KG1 (cell line): ENCODE measurements at regions not wholly inside any gene's neighbourhood (a gene's known extent, or its start where the extent isn't known, plus 50 kb on each side); places are given as distances from the start of the nearest gene placed in this dataset.

Source experiments
- DNase-seq: peaks from one replicate; lab custom pipeline; 2025; lab: John Stamatoyannopoulos, UW

DNA sequence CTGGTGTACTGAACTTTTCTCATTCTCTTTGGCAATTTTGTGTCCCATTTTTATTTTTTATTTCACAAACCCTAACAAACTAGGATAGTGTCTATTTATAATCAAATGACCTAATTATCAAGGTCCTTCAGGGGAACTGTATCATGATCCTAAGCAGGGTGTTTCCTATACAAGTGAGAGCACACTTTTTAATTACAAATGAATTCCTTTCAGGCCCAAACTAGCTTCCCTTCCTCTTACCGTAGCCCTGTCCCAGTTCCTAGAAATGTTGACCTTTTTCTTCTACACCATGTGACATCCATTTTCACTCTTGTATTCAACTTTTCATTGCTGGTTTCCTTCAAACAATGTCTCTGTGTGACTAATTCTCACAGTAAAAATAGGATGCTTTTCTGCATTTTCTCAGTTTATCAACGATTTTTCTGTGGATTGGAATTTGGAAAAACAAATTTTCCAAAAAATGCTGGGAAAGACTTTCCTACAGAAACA, 411.4 kb downstream of the CCDC91 start:
- DNase-seq: no peak

DNA sequence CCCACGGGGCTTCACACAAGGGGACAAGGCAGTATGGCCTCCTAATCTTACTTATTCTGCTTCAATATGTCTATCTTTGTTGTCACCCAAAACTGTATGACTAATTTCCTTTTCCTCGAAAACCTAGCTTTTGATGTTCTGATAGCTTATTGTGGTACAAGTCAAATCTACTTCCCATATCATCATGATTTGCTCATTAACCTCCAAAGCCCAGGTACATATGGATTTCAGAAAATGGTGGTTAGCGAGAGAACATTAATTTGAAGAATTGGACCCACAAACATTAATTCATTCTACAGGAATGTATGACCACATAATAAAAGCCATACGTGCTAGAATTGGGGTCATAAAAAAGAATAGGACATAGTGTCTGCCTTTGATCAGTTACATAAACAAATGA, 412.5 kb downstream of the CCDC91 start:
- no peak for DNase-seq

DNA sequence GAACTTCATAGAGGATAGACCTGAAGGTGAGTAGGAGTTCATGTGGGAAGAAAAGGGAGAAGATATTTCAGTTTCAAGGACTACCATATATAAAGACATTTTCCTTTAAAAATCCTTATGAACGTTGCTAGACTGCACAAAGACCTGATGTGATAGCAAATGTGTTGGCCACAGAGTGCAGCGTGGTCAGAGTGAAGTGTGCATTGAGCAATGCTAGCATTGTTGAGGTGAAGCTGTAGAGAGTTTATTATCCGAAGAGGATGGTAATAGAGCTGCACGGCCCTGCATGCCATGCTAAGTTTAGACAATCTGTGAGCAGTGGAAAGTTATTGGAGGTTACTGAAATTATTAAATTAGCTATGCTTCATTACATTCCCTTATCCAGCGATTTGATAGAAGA, 413.0 kb downstream of the CCDC91 start:
- no peak for DNase-seq

DNA sequence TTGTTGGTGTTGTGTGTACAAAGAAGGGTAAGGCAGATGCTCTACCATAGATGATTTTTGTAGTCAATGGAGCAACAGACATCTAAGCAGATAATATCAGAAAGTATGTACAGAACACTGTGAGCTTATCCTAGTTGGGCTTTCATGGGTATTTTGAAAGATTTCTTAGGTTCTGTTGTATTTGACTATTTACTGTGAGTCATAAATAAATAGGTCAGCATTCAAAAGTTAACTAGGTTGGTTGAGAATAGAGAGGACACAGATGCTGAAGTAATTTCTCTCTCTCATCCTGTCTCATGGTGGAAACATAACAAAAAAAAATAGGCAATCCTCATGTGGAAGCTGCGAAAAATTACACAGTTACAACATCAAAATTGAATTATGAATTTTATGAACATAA, 413.5 kb downstream of the CCDC91 start:
- DNase-seq: no peak

DNA sequence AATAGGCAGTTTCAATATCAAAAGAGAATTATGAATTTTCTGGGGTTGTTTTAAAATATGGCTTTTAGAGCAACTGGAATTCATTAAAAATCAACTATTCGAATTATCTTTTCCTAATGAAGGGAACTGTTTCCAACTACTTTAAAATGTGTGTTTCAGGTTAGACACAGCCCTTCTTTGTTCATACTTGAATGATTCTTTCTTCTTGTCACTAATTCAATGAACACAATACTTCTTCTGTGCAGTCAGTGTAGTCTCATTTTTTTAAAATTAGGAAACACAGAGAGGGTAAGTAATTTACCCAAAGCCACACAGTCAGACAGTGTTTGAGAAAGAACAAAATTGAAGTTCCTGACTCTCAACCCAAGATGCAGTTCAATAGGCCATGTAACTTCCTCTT, 414.0 kb downstream of the CCDC91 start:
- DNase-seq: no peak

DNA sequence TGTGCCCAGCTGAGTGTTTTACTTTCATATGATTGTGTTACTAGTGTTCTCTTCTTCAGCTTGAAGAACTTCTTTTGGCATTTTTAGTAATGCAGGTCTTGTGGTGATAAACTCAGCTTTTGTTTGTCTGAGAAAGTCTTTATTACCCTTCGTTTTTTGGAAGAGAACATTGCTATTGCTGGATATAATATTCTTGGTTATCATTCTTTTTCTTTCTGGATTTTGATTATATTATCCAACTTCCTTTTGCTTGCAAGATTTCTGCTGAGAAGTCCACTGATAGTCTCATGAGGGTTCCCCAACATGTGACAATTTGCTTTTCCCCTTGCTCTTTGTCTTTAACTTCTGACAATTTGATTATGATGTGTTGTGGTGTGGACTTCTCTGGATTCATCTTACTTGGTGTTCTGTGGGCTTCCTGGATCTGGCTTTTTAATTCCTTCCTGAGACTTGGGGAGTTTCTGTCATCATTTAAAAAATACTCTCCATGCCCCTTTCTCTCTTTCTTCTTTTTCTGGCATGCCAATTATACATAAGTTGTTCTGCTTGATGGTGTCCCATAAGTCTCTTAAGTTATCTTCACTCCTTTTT, 416.8 kb downstream of the CCDC91 start:
- no peak for DNase-seq

DNA sequence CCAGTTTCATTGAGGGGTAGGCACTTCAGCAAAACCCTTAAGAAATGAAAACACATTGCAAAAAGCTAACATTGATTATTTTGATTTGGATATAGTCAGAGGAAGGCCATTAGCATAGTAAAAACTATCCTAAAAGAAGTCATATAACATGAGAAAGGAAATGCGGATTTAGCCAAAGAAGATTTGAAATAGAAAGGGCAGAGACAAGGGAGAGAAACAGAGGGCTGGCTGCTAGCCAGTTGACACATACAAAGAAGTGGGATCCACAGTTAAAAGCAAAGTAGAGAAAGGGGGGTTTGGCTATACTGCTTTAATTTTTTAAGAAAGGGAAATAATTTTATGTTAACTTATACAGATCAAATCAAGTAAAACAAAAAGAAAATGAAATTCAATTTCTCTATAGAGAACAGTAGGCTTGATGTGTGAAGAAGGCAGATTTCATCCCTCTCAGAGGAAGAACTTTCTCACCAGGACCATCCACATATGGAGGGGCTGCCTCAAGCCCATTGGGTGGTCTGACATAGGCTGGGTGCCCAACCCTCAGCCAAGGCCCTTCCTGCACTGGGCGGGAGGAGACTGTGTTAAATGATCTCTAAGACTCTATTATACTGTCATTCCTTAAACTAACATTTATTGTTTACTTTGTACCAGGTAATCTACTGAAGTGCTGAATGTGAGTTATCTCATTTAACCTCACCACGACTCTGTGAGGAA, 420.3 kb downstream of the CCDC91 start:
- DNase-seq: no peak

DNA sequence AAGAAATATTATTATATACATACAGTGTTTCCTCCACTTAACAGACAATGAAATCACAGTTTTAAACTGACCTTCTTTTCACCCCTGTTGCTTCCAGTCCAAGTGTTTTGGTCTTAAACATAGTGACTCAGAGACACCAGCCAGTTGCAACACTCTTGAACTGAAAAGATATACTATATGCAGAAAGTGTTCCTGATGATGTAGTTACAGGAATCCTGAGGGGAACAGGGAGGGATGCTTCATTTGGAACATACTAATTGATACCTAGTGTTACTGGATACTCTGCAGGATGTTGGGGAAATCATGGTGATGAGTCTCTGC, 420.8 kb downstream of the CCDC91 start:
- no peak for DNase-seq

DNA sequence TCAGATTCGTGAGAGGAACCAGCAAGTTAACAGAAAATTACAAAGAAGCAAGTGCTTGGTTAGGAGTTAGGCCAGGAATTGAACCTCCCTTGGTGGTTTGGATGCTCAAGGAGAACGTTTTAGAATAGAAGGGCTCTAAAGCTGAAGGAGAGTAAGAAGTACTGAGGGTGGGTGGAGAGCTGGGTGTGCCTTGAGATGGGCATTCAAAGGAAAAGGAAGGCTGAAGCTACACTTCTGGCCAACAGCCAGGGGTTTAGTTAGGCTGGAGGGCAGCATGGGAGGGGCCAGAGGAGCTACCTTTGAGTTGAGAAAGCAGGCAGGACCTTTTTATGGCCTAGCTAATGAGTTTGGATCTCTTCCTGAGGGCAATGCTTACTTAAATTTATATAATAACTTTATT, 421.2 kb downstream of the CCDC91 start:
- DNase-seq: no peak

DNA sequence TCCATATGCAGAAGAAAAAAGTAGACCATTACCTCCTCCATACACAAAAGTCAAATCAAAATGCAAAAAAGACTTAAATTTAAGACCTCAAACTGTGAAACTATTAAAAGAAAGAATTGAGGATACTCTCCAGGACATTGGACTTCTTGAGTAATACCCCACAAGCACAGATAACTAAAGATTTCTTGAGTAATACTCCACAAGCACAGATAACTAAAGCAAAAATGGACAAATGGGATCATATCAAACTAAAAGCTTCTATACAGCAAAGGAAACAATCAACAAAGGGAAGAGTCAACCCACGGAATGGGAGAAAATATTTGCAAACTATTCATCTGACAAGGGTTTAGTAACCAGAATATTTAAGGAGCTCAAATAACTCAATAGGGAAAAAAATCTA, 427.9 kb downstream of the CCDC91 start:
- no peak for DNase-seq

DNA sequence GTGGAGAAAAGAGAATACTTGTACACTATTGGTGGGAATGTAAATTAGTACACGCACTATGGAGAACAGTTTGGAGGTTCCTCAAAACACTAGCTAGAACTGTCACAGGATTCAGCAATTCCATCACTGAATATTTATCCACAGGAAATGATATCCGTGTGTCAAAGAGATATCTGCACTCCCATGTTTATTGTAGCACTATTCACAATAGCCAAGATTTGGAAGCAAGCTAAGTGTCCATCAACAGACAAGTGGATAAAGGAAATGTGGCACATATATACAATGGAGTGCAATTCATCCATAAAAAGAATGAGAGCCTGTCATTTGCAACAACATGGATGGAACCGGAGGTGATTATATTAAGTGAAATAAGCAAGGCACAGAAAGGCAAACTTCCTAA, 428.5 kb downstream of the CCDC91 start:
- no peak for DNase-seq

DNA sequence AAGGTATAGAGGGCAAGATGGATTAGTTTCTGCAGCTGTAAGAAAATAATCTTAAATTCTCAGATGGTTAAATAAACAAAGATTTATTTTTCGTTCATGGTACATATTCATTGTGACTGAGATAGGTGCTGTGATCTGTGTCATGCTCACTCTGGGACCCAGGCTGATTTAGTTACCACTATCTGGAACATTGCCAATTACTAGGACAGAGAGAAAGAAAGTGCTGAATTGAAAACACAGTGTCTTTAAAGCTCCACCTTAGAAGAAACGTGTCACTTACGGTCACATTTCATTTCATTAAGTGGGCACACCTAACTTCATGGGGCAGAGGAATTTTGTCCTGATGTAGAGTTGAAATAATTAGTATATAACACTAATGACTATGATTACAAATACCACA, 430.0 kb downstream of the CCDC91 start:
- DNase-seq: no peak

DNA sequence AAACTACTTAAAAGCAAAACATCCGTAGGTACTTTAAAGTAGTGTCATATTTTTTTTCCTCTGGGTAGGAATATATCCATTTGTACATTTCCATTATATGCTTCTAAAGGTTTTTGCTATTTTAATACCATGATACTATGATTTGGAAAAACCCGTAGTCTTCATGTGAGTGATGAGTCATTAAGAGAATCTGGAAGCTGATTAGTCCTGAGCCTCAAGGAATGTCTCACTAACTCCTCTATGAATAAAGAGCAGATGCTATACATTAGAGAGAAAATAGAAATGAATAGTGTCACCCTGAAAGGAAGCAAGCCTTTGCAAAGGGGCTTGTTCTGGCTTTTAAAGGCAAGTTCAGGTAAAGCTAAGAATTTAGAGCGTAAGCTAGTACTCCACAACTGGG, 432.1 kb downstream of the CCDC91 start:
- no peak for DNase-seq

DNA sequence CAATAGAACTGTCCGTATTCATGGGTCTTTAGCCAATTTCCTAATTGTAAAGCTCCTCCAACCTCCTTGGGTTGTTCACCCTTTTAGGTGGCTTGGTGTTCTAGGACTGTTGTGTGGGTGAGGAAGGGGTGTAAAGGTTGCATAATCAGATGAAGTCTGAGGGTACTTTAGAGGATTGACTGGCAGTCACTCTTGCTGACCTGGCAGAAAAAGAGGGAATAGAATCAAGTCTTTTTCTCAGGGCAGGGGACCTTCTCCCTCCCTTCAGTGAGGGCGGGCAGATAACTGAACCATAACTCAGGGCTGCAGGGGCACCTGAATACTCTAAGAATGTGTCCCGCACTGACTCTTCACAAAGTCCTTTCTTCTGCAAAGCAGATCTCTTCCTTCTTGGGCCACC, 436.2 kb downstream of the CCDC91 start:
- DNase-seq: no peak

DNA sequence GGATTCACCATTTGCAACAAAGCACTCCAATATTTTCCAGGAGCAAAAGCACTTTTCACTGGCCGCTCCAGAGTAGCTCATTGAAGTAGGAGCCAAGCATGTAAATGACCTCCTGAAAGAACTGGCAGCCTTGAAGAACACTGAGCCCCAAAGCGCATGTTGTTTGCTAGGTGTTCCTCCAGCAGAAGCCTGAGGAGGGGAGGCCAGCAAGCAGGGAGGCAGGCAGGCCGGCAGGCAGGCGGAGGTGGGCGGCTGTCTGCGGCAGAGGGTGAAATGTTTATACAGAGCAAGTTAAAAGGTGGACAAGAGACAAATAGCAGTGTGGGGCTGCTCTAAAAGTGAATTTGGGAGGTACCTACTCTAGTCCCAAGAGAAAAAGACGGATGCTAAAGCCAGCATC, 439.4 kb downstream of the CCDC91 start:
- no peak for DNase-seq

DNA sequence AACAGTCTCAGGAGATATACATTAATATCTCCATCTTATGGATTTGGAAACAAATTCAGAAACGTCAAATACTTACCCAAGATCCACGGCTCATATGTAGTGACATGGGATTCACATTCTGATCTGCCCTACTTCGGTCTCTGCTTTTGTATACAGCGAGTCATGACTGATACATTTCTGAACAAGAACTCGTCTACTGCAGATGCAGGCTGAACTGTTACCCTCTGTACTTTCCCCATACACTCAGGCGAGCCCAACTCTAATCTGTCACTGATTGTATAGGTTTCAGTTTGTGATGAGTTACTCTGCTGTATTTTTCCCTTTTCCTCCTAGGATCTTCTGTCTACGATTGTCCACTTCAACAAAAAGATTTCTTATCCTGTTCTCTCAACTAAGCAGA, 441.6 kb downstream of the CCDC91 start:
- DNase-seq: no peak

DNA sequence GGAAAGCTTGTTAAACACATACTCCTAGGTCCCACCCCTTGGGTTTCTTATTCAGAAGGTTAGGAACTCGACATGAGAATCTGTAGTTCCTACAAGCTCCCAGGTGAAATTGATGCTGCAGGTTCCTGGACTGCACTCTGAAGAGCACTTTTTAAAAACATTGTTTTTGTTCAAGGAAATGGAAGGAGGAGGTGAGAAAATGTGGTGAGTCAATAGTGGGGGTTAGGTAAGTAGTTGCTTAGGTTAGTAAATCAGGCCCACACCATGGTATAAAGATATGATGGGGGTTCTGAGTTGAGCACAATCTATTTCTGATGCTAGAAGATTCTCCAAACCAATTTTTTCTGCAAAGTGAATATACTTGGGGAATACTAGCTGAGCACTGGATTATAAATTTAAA, 450.3 kb downstream of the CCDC91 start:
- DNase-seq: no peak

DNA sequence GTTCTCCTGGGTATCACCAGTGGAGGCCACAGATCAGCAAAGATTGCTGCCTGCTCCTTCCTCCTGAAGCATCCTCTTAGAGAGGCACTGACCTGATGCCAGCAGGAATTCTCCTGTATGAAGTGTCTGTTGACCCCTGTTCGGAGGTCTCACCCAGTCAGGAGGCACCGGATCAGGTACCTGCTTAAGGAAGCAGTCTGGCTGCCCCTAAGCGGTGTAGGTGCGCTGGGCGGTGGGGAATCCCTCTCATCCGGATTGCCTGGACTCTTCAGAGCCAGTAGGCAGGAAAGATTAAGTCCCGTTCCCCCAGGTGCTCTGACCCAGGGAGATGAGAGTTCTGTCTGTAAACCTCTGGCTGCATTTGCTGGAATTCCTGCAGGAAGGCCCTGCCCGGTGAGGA, 455.2 kb downstream of the CCDC91 start:
- no peak for DNase-seq

DNA sequence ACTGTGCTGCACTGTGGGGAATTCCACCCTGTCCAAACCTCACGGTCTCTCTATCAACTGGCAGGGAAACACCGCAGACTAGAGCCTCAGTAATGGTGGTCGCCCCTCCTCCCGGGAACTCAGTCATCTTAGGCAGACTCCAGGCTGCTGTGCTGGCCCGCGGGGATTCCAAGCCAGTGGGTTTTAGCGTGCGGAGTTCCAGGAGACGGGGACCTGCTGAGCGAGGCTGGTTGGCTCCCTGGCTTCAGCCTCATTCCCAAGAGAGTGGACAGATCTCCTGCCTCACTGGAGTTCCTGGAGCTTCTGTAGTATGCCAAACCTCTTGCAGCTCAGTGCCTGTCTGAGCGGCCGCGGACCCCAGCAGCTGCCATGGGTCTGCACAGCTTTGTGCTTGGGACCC, 455.6 kb downstream of the CCDC91 start:
- no peak for DNase-seq

DNA sequence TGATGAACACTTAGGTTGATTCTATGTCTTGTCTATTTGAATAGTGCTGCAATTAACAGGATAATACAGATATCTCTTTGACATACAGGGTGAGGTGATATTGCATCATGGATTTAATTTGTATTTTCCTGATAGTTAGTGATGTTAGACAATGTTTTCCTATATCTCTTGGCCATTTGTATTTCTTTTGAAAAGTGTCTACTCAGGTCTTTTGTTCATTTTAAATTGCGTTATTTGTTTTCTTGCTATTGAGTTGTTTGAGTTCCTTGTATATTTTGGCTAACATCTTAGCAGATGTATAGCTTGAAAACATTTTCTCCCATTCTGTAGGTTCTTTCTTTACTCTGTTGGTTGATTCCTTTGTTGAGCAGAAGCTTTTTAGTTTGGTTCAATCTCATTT, 460.6 kb downstream of the CCDC91 start:
- DNase-seq: no peak

DNA sequence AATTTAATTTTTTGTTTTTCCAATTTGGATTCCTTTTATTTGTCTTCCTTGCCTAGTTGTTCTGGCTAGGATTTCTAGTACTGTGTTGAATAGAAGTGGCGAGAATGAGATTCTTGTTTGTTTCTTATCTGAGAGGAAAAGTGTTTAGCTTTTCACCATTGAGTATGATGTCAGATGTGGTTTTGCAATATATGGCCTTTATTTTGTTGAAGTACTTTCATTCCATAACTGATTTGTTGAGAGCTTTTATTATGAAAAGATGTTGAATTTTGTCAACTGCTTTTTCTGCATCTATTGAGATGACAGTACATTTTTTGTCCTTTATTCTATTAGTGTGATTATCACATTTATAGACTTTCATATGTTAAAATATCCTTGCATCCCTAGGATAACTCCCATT, 462.0 kb downstream of the CCDC91 start:
- no peak for DNase-seq

DNA sequence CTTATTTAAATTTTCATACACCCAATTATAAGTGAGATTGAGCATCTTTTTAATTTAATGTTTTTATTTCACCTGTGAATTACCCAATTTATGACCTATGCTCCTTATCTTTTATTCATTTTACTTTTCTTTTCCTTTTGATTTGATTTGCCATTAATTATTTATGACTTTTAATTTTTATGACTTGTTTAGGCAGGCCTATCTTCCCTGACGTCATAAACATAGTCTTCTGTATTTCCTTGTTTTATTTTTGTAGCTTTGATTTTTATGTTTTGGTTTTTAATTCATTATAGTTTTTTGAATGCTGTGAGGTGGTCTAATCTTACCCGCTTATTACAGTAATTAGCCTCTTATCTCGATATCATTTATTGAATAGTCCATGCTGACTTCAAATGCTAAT, 467.1 kb upstream of the FAR2 start:
- DNase-seq: no peak

DNA sequence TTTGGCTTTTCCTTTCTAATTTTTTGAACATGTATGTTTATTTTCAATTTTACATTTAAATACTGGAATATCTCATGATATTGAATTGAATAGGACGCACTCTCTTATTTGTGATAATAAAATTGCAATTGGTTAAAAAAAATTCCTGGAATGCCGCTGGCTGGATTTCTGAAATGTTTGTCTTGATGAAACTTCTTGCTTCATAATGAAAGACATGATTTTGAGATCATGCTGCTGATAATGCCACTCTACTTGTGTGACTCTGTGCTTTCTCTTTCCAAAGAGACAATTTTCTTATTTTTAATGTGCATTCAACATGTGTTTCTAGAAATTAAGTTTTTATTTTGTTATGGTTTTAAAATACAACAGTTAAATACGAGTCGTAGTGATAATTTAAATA, 465.7 kb upstream of the FAR2 start:
- DNase-seq: no peak

DNA sequence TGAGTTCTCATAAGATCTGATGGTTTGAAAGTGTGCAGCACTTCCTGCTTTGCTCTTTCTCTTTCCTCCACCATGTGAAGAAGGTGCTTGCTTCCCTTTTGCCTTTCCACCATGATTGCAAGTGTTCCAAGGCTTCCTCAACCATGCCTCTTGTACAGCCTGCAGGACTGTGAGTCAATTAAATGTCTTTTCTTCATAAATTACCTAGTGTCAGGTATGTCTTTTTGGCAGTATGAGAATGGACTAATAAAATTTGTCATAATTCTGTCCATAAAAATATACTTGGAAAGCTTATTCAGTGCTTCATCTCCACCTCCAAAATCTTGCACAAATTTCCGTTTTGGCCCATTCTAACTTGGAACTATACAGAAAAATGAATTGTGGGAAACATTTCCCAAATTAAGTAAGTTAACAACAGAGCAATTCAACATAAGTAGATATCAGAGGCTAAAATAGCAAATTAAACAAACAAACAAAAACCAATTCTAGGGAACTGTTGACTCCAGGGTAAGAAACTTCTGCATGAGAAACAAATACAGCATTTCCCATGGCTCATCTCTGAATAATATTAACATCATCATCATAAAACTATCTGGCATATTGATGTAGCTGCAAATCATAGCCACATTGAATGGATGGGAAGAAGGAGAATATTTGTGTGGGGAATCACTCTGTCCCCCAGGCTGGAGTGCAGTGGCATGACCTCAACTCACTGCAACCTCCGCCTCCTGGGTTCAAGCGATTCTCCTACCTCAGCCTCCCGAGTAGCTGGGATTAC, 459.5 kb upstream of the FAR2 start:
- no peak for DNase-seq
